Gastroesophageal sphincter (tissue), 3 donors: ENCODE measurements at regions not wholly inside any gene's neighbourhood (a gene's known extent, or its start where the extent isn't known, plus 50 kb on each side); places are given as distances from the start of the nearest gene placed in this dataset.
"Not testable (repeated sequence)": the region's sequence is repeated elsewhere in the genome, so short reads cannot be mapped to it uniquely, and the experiment has no call there.

Source experiments
- CTCF ChIP-seq, 4 experiments: fragments of 200-600 bp in 2 of 4; fragments of 450-650 bp in 2 of 4; sonication (generic) in 1 of 4; IDR thresholded peaks; one replicate each; pipeline ENCODE4 v1.5.1; 2017 to 2019; ENCODE audit warnings: antibody characterized with exemption in 4 of 4, mild to moderate bottlenecking in 2 of 4, moderate library complexity in 2 of 4
- POLR2A ChIP-seq, 2 donors: fragments of 450-650 bp; IDR thresholded peaks; one replicate each; pipeline ENCODE4 v1.6.1; 2017; ENCODE audit warnings: antibody characterized with exemption in 2 of 2, mild to moderate bottlenecking in 2 of 2, moderate library complexity in 1 of 2

GRCh38 chr16:7865393-7865792 is 532.7 kb downstream of the RBFOX1 start:
- not testable (repeated sequence) for TF ChIP-seq CTCF, POLR2A (IDR thresholded peaks at IDR 0.05)
